NOMO-1 treated with dmso at 0.1 percent for 144 hours (cell line): ENCODE measurements at regions not wholly inside any gene's neighbourhood (a gene's known extent, or its start where the extent isn't known, plus 50 kb on each side); places are given as distances from the start of the nearest gene placed in this dataset.

ENCODE experiments used
- DNase-seq: peaks from one replicate; lab custom pipeline; 2025; ENCODE audit not compliant: unreplicated experiment; lab: John Stamatoyannopoulos, UW

- no peak for DNase-seq
These were observed 52.0 kb upstream of the GATA5 start for GRCh38 chr20:62527781-62528180.

DNA sequence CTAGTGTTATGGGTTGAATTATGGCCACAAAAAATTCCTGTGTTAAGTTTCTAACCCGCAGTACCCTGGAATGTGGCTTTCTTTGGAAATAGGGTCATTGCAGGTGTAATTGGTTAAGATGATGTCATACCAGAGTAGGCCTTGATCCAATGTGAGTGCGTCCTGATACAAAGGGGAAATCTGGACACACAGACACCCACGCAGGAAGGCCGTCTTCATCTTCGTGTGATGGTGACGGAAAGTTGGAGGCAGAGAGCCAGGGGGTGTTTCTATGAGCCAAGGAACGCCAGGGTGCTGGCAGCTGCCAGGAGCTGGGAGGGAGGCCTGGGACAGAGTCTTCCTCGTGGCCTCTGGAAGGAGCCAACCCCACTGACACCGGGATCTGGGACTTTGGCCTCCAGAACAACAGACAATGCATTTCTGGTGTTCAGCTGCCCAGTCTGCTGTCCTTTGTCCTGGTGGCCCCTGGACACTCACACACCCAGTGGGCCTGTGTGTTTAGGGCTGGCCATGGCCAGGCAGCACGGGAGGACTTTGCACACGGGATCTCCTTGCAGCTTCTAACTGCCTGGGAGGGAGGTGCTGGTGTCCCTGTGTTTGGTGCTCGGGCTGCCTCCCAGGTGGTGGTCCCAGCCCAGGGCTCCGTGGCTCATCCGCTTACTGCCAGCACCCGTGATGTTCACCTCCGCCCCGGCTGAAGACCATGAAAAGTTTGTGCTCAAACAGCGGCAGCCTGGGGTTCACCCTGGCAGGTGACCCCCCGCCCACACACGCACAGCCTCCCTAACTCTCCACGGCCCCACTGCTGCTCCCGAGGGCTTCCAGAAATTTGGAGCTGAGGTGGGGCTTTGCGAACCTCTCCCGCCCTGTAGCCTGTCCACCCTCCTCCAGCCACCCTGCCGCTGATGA is 53.4 kb upstream of the GATA5 start:
- no peak for DNase-seq

DNA sequence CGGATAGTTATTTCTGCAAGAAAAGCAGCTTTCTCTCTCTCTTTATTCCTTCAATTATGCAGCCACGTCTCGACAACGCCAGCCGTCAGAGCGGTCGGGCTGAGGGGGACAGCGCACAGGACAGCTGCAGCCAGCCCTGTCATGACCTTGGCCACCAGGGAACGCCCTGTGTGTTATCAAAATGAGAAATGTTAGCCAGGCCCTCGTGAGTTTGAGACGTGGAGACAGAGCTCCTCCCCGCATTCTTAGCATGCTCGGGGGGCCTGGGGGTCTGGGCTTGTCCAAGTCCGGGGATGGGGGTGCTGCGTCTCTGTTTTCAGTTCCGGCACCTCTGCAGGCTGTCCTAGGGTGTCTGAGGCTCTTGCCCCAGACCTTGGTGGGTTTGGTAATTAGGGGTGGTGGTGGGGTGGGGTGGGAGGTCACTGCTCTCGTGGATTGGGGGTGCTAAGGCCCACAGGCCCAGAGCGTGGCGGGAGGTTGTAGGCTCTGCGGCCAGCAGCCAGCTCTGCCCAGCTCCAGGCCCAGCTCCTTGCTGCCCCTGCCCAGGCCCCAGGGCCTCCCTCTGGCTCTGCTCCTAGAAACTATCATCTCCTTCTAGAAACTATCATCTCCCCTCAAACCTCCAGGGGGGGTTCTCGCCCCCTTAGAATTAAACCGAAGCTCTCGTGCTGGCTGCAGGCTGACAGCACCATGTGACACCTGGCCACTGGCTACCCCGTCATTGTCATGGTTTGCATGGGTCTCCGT is 54.3 kb upstream of the GATA5 start:
- no peak for DNase-seq

GRCh38 chr20:62530643-62531032 is 54.8 kb upstream of the GATA5 start:
- DNase-seq, result no peak

DNA sequence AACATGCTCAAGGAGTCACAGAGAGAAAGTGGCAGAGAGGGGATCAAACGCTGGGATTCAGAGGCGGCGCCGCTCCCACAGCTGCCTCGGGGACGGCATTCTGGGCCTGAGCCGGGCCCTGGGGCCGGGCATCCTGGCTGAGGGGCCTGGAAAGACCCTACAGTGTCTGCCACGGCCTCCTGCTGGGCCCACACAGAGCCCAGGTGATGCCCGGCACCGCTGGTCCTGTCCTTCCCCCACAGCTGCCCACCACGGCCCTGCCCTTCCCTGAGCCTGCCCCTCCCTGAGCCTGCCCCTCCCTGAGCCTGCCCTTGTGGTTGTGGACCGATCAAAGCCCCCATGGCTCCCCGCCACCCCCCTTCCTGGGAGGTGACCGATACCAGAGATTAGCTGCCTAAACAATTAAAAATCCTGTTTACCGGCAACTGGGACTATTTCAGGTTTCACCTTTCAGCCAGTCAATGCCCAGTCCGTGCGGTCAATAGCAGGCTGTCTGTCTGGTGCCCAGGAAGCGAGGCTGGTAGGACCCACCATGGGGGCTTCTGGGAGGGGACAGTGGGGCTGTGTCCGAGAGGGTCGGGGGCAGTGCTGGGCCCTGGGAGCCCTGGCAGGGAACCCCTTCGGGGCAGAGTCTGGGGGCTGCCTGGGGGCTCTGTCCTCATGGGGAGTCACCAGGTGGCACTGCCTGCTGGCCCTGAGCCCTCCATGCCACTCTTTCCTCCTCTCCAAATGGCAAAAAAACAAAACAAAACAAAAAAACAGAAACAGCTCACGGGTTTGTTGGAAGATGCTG is 55.4 kb upstream of the GATA5 start:
- no peak for DNase-seq

DNA sequence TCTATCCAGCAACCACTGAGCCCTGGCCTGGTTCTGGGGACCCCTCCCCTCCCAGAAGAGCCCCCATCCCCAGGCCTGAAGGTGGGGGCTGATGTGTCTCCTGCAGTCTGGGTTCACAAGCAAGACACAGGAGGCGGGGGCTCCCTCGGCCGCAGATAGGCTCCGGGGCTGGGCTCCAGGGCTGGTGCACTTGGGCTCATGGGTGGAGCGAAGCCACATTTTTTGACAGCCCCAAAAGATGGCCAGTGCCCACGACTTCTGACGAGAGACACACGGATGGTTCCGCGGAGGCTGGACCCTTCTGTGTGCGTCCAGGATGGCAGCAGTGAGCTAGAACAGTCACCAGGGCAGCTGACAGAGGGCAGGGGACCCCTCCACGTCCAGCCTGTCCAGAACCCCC is 57.1 kb upstream of the GATA5 start:
- no peak for DNase-seq

- no peak for DNase-seq
These were observed 58.0 kb upstream of the GATA5 start for GRCh38 chr20:62533591-62534495.

DNA sequence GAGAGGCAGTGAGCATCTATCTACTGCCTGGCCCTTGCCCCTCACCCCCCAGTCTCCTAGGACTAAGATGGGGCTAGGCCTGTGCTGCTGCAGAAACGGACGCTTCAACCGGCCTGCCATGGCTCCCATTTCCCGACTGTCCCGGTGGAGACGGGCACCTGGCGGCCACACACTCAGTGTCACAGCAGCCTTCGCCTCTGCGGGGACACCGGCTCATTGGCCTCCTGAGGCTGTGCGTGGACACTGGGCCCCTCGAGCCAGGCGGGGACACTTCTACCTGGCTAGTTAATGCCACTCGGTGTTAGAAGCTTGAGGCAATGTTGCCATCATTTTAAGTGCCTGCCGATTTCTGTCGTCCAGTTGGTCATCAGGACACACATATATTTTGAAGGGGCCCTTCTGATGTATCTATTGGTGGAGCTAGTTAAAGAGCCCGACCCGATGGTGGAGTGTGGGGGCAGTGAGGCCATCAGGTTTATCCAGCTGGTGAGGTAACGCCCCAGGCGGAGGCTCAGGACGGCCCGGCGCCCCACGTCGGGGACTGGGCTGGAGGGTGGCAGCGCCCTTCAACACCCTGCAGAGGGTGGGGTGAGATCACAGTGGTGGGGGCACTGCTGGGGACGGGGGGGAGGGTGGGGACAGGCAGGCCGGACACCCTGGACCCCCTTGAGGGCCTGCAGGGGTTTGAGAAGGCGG is 58.9 kb upstream of the GATA5 start:
- DNase-seq, result no peak

- DNase-seq, result no peak
These were observed 59.6 kb upstream of the GATA5 start for GRCh38 chr20:62535282-62535811.

DNA sequence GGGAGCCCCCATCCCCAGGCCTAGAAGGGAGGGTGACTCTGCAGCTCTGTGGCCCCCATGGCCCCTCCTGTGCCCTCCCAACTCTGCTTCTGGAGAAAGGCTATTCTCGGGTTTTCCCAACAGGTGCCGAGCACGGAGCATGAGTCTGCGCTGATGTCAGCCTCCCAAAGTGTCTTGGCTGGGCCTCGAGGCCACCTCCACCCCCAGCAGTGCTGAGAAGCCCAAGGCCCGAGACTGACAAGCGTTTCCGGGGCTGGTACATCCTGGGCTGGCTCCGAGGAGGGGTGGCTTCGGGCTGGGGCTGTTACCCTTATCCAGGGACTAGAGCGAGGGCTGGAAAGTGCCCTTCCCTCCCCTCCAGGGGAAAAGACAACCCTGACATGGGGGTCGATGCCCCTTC is 60.2 kb upstream of the GATA5 start:
- DNase-seq, result no peak

DNA sequence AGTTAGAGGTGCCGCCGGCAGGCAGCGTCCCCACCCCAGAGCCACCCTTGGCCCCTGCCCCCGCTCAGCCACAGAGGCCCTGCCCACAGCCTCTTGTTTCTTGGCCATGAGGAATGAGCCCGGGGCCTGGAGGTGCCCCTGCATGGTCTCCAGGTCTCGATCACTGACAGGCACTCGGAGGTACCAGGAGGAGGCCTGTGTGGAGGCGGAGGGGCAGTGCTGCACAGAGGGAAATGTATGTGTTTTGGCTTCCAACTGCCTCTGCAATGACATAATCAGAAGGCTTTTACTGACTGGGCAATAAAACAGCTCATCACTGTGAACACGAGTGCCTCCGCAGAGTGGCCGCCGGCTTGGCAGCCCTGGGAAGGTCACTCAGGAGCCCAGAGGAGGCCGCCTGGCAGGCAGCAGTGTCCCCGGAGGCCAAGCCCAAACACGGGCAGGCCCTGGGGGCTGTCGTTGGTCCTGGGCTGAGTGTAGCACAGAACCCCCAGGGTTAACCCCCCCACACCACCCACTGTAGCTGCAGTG is 61.1 kb upstream of the GATA5 start:
- no peak for DNase-seq

DNA sequence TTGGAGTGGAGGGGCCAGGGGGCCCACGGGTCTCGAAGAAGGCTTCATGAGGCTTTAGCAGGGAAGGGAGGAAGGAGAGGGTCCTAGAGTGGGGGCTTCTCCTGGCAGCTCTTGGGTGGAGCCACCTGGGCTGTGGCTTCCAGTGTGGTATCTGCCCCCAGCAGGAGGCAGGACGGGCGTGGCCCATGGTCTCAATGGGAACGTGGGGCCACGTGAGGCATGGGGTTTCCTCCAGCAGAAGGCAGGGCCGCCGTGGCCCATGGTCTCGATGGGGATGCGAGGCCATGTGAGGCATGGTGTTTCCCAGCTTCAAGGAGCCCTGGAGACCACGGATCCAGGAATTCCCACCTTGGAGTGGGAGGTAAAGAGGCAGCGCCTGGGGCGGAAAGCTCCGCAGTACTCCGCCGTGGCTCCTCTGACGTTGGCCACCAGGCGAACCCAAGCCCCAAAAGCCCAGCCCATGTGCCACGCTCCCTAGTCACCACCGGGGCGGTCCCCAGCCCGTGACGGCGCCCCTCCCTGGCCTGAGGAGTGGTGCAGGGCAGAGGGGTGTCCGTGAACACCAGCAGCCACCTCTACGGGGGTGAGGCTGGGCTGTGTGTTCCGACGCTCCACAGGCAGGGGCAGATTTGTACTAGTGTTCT is 62.0 kb upstream of the GATA5 start:
- DNase-seq, result no peak

DNA sequence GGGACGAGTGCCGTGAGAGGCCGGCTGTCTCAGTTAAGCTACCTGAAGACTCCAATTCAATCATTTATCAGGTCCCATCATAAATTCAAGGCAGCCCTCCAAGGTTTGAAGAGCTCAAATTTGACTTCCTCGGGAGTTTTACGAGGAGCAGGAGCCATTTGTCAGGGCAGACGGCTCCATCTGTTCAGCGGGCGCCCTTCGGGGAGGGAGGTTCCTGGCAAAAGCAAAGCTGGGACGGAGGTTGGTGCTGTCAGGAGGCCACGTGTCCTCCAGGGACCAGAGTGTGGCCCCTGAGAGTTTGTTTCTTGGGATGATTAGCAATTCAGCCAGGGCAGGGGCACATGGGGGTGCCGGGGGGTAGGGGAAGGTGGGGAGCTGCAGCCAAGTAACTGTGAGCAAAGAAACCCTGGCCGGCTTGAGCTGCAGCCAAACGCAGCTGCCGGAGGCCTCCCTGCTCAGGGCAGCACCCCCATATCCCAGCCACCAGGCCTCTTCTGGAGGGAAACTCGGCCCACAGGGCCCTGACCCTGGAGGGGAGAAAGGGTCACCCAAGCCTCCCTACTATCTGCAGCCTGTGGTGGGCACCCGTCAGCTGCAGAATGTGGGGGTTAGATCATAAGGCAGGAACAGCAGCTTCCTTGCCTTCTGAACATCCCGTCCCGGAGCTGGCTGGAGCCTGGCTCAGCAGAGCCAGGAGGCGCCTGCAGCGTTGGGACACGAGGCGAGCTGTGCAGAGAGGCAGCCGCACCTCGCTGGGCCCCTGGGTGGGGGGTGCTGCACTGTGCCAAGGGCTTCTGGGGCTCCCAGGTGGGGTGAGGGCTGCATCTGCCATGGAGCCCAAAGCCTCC is 63.6 kb upstream of the GATA5 start:
- DNase-seq, result no peak

DNA sequence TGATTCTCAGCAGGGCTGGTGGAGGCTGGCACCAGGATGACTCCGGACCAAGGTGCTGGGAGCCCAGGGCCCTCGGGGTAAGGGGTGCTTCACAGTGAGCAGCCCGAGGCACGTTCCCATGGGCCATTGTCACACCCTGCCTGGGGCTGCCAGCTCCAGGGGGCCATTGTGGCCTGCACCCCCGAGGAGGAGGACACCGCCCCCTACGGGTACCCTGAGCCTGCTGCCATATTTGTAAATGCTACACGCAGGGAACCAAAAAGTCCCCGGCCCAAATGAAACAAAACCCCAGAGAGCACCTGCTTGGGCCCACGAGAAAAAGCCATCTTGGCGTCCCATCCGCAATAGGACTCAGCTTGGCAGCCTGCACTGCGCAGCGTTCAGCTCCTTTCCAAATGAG is 64.7 kb upstream of the GATA5 start:
- no peak for DNase-seq

DNA sequence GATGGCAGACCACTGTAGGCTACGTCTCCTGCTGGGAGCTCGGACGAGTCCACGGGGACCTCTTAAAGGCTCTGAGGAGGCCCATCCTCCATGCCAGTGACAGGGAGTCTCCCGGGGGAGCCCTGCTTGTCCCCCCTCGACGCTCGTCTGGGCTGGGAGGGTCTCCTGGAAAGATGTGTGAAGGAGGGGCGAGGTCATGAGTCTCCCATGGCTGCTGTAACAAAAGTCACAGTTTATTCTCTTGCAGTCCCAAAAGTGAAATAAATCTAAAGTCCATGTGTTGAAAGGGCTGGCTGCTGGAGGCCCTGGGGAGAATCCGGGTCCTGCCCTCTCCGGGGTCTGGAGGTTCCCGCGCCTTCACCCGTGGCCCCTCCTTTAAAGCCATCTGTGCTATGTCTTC is 67.1 kb upstream of the GATA5 start:
- no peak for DNase-seq

DNA sequence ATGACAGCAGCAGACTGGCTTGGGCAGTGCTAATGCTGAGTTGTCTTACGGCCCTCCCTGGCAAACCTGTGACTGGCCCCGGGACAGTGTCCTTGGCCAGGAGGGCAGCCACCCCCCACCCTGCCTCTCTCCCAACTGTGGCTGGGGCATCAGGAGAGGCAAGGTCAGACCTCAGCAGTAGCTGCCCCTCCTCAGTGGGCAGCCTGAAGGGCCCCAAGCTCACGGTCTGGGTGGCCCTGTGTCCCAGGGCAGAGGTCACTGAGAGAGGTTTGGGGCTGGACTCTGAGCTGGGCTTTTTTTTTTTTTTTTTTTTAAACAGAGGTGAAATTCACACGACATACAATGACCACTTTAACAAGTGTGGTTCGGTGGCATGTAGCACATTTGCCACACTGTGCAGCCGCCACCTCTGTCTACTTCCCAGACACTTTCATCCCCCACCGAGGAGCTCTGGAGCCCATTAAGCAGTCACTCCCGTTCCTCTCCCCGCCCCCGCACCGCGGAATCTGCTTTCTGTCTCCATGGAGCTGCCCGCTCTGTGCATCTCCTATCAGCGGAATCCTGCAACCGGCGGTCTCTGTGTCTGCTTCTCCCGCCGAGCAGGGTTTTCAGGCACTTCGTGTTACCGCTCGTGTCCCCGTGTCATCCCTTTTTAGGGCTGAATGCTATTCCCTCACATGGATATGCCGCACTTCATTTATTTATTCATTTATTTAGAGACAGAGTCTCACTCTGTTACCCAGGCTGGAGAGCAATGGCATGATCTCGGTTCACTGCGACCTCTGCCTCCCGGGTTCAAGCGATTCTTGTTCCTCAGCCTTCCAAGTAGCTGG is 67.9 kb upstream of the GATA5 start:
- DNase-seq, result no peak

DNA sequence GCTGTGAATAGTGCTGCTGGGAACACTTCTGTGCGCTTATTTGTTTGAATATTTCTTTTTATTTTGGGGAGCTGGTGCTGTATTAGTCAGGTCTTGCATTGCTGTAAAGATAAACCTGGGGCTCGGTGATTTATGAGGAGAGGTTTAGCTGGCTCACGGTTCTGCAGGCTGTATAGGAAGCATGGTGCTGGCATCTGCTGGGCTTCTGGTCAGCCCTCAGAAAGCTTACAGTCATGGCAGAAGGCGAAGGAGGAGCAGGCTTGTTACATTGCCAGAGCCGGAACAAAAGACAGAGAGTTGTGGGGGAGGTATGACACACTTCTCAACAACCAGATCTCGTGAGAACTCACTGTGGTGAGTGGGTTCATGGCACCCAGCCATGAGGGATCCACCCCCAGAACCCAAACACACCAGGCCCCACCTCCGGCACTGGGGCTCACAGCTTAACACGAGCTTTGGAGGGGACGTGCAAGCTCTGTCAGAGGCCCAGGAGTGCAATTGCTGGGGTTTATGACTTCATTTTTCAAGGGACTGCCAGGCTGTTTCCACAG is 68.8 kb upstream of the GATA5 start:
- no peak for DNase-seq
